ENCODE measurements at regions not wholly inside any gene's neighbourhood (a gene's known extent, or its start where the extent isn't known, plus 50 kb on each side); places are given as distances from the start of the nearest gene placed in this dataset.

GRCh38 chr12:85664429-85664828 lies 171.8 kb downstream of the RASSF9 start:
- no peaks in the 10 kb centered on the region for H3K36me3 ChIP-seq (ENCODE audit: control insufficient read depth in 2 of 2, insufficient read depth in 1 of 2, low read length in 2 of 2)
- ChIA-PET CTCF (interaction anchor here (0.6 kb wide), 1 partner anchor 18 kb away, joined by 4 read pairs; no protein-coding TSS in a partner anchor), POLR2A (no interaction called here)
- H3K4me1 ChIP-seq (ENCODE audit: control insufficient read depth, insufficient read depth, low read length), result no peaks in the 10 kb centered on the region
- no peak for TF ChIP-seq GLIS1 (tag by site-specific recombination; IDR thresholded peaks at IDR 0.05)
- no peaks in the 10 kb centered on the region for H3K9me3 ChIP-seq (ENCODE audit: control insufficient read depth, insufficient read depth, low read depth, low read length)
- H3K4me3 ChIP-seq (ENCODE audit: low read depth, low read length), result no peak overlapping the region
- H3K27ac ChIP-seq (ENCODE audit: extremely low read depth, low read depth, low read length), result no peak overlapping the region

- CTCF ChIA-PET, result no interaction called here
- no peak overlapping the region for H3K27ac ChIP-seq (ENCODE audit: extremely low read depth, low read depth, low read length)
- H3K36me3 ChIP-seq (ENCODE audit: control insufficient read depth in 2 of 2, insufficient read depth in 1 of 2, low read length in 2 of 2), result no peaks in the 10 kb centered on the region
- POLR2A ChIA-PET, result no interaction called here
- no peak overlapping the region for H3K4me3 ChIP-seq (ENCODE audit: low read depth, low read length)
- TF ChIP-seq ZNF394 (tag by site-specific recombination; IDR thresholded peaks at IDR 0.05; ENCODE audit: borderline replicate concordance) (no peak), ZSCAN30 (tag by site-specific recombination; IDR thresholded peaks at IDR 0.05) (no peak), SP2 (tag by site-specific recombination; IDR thresholded peaks at IDR 0.05) (no peak), ZNF23 (tag by site-specific recombination; IDR thresholded peaks at IDR 0.05; ENCODE audit: borderline replicate concordance) (no peak), ZNF645 (tag by site-specific recombination; IDR thresholded peaks at IDR 0.05) (no peak), ZNF404 (tag by site-specific recombination; IDR thresholded peaks at IDR 0.05) (no peak), ZNF561 (tag by site-specific recombination; IDR thresholded peaks at IDR 0.05; ENCODE audit: borderline replicate concordance) (no peak), ZNF639 (tag by site-specific recombination; IDR thresholded peaks at IDR 0.05) (no peak), KLF9 (tag by site-specific recombination; IDR thresholded peaks at IDR 0.05; ENCODE audit: low read depth) (no peak)
- H3K9me3 ChIP-seq (ENCODE audit: control insufficient read depth, insufficient read depth, low read depth, low read length), result no peaks in the 10 kb centered on the region
- no peaks in the 10 kb centered on the region for H3K4me1 ChIP-seq (ENCODE audit: control insufficient read depth, insufficient read depth, low read length)
These were observed 166.3 kb downstream of the RASSF9 start for GRCh38 chr12:85669911-85670310.

- no peak for TF ChIP-seq ZBTB21 (tag by site-specific recombination; IDR thresholded peaks at IDR 0.05)
- no peak for TF ChIP-seq ZXDB (tag by site-specific recombination; IDR thresholded peaks at IDR 0.05)
- TF ChIP-seq ZNF48 (tag by site-specific recombination; IDR thresholded peaks at IDR 0.05), result no peak
- no peaks in the 10 kb centered on the region for H3K36me3 ChIP-seq (ENCODE audit: control insufficient read depth in 2 of 2, insufficient read depth in 1 of 2, low read length in 2 of 2)
- CTCF ChIA-PET, result no interaction called here
- no peaks in the 10 kb centered on the region for H3K9me3 ChIP-seq (ENCODE audit: control insufficient read depth, insufficient read depth, low read depth, low read length)
- POLR2A ChIA-PET, result no interaction called here
- H3K27ac ChIP-seq (ENCODE audit: extremely low read depth, low read depth, low read length), result no peak overlapping the region
- no peaks in the 10 kb centered on the region for H3K4me1 ChIP-seq (ENCODE audit: control insufficient read depth, insufficient read depth, low read length)
- no peak overlapping the region for H3K4me3 ChIP-seq (ENCODE audit: low read depth, low read length)
These were observed 163.8 kb downstream of the RASSF9 start for GRCh38 chr12:85672436-85672835.

GRCh38 chr12:85673921-85674420 lies 162.2 kb downstream of the RASSF9 start:
- H3K4me3 ChIP-seq (ENCODE audit: low read depth, low read length), result no peak overlapping the region
- H3K36me3 ChIP-seq (ENCODE audit: control insufficient read depth in 2 of 2, insufficient read depth in 1 of 2, low read length in 2 of 2), result no peaks in the 10 kb centered on the region
- ChIA-PET CTCF (interaction anchor here (0.5 to 0.6 kb wide), 2 partner anchors 16 to 516 kb away, joined by 3 to 6 read pairs; no protein-coding TSS in a partner anchor), POLR2A (no interaction called here)
- no peak overlapping the region for H3K27ac ChIP-seq (ENCODE audit: extremely low read depth, low read depth, low read length)
- no peak for TF ChIP-seq SP3 (tag by site-specific recombination; IDR thresholded peaks at IDR 0.05)
- TF ChIP-seq ZNF184 (tag by site-specific recombination; IDR thresholded peaks at IDR 0.05), result no peak
- TF ChIP-seq SALL2 (tag by site-specific recombination; IDR thresholded peaks at IDR 0.05; ENCODE audit: borderline replicate concordance), result no peak
- TF ChIP-seq ZNF558 (tag by site-specific recombination; IDR thresholded peaks at IDR 0.05), result no peak
- no peak for TF ChIP-seq ZNF571 (tag by site-specific recombination; IDR thresholded peaks at IDR 0.05)
- TF ChIP-seq KLF17 (tag by site-specific recombination; IDR thresholded peaks at IDR 0.05), result no peak
- no peak for TF ChIP-seq FEZF1 (tag by site-specific recombination; IDR thresholded peaks at IDR 0.05)
- TF ChIP-seq ZNF639 (tag by site-specific recombination; IDR thresholded peaks at IDR 0.05), result no peak
- no peak for TF ChIP-seq ZNF174 (tag by site-specific recombination; IDR thresholded peaks at IDR 0.05)
- no peaks in the 10 kb centered on the region for H3K4me1 ChIP-seq (ENCODE audit: control insufficient read depth, insufficient read depth, low read length)
- no peaks in the 10 kb centered on the region for H3K9me3 ChIP-seq (ENCODE audit: control insufficient read depth, insufficient read depth, low read depth, low read length)

Measured in HEK293 (cell line).